ENCODE measurements at regions not wholly inside any gene's neighbourhood (a gene's known extent, or its start where the extent isn't known, plus 50 kb on each side); places are given as distances from the start of the nearest gene placed in this dataset.

- H3K27ac ChIP-seq (ENCODE audit: control insufficient read depth, insufficient read depth, low read length), result no peak overlapping the region
- dilution Hi-C loops (cut with MboI; ENCODE audit: extremely low pct_ligation_motif_present, low sequenced_read_pairs), result no loop called here
- no peaks in the 10 kb centered on the region for H4K20me1 ChIP-seq (ENCODE audit: control insufficient read depth, extremely low read depth, insufficient read depth, low read length)
- H3K9me3 ChIP-seq (ENCODE audit: control insufficient read depth, low read depth, low read length), result no peaks in the 10 kb centered on the region
- DNase-seq (ENCODE audit: low read depth, low spot score), result no peak
- H3K36me3 ChIP-seq (ENCODE audit: control insufficient read depth in 2 of 2, extremely low read depth in 1 of 2, insufficient read depth in 2 of 2, low read length in 2 of 2), result no peaks in the 10 kb centered on the region
- no peaks in the 10 kb centered on the region for H3K9me1 ChIP-seq (ENCODE audit: control insufficient read depth, extremely low read depth, insufficient read depth, low read length)
- H3K79me2 ChIP-seq (ENCODE audit: control insufficient read depth, insufficient read depth, low read length), result no peaks in the 10 kb centered on the region
- peaks cover 11% of the 10 kb centered on the region for H3K27me3 ChIP-seq (ENCODE audit: control insufficient read depth, extremely low read depth, insufficient read depth, low read length)
- no peak overlapping the region for H3K4me3 ChIP-seq (ENCODE audit: control insufficient read depth in 2 of 3, extremely low read depth in 1 of 3, insufficient read depth in 2 of 3, low read depth in 1 of 3, low read length in 3 of 3)
- TF ChIP-seq EZH2 (IDR thresholded peaks at IDR 0.05; ENCODE audit: low read length), result no peak
- TF ChIP-seq CTCF (optimal IDR thresholded peaks at IDR 0.05 in 1 of 3, IDR thresholded peaks at IDR 0.05 in 1 of 3, conservative IDR thresholded peaks at IDR 0.05 in 1 of 3; ENCODE audit: extremely low read depth in 1 of 3, insufficient read depth in 2 of 3, low read length in 3 of 3), result no peak
- H2AFZ ChIP-seq (ENCODE audit: control insufficient read depth, low read length), result no peak overlapping the region
- H3K4me2 ChIP-seq (ENCODE audit: control insufficient read depth, extremely low read depth, insufficient read depth, low read depth, low read length), result no peak overlapping the region
- no peak overlapping the region for H3K9ac ChIP-seq (ENCODE audit: control insufficient read depth, extremely low read depth, insufficient read depth, low read length)
- FAIRE-seq, result no peak
- peaks cover 3% of the 10 kb centered on the region for H3K4me1 ChIP-seq (ENCODE audit: control insufficient read depth, extremely low read depth, insufficient read depth, low read length)
Measured at GRCh38 chr7:142329062-142329790, 71.4 kb upstream of the PRSS58 start.

GRCh38 chr7:142328551-142328950 lies 70.7 kb upstream of the PRSS58 start:
- Histone ChIP-seq H3K4me2 (ENCODE audit: control insufficient read depth, extremely low read depth, insufficient read depth, low read depth, low read length) (no peak overlapping the region), H3K9me3 (ENCODE audit: control insufficient read depth, low read depth, low read length) (no peaks in the 10 kb centered on the region), H3K4me3 (ENCODE audit: control insufficient read depth in 2 of 3, extremely low read depth in 1 of 3, insufficient read depth in 2 of 3, low read depth in 1 of 3, low read length in 3 of 3) (no peak overlapping the region), H3K9ac (ENCODE audit: control insufficient read depth, extremely low read depth, insufficient read depth, low read length) (no peak overlapping the region), H2AFZ (ENCODE audit: control insufficient read depth, low read length) (no peak overlapping the region), H3K36me3 (ENCODE audit: control insufficient read depth in 2 of 2, extremely low read depth in 1 of 2, insufficient read depth in 2 of 2, low read length in 2 of 2) (no peaks in the 10 kb centered on the region), H3K27ac (ENCODE audit: control insufficient read depth, insufficient read depth, low read length) (no peak overlapping the region), H3K9me1 (ENCODE audit: control insufficient read depth, extremely low read depth, insufficient read depth, low read length) (no peaks in the 10 kb centered on the region), H4K20me1 (ENCODE audit: control insufficient read depth, extremely low read depth, insufficient read depth, low read length) (no peaks in the 10 kb centered on the region), H3K79me2 (ENCODE audit: control insufficient read depth, insufficient read depth, low read length) (no peaks in the 10 kb centered on the region), H3K4me1 (ENCODE audit: control insufficient read depth, extremely low read depth, insufficient read depth, low read length) (peaks cover 3% of the 10 kb centered on the region), H3K27me3 (ENCODE audit: control insufficient read depth, extremely low read depth, insufficient read depth, low read length) (peaks cover 9% of the 10 kb centered on the region)
- dilution Hi-C loops (cut with MboI; ENCODE audit: extremely low pct_ligation_motif_present, low sequenced_read_pairs), result no loop called here
- FAIRE-seq (no peak), DNase-seq (ENCODE audit: low read depth, low spot score) (no peak)
- TF ChIP-seq CTCF (optimal IDR thresholded peaks at IDR 0.05 in 1 of 3, IDR thresholded peaks at IDR 0.05 in 1 of 3, conservative IDR thresholded peaks at IDR 0.05 in 1 of 3; ENCODE audit: extremely low read depth in 1 of 3, insufficient read depth in 2 of 3, low read length in 3 of 3) (no peak), EZH2 (IDR thresholded peaks at IDR 0.05; ENCODE audit: low read length) (no peak)
